ENCODE measurements at regions not wholly inside any gene's neighbourhood (a gene's known extent, or its start where the extent isn't known, plus 50 kb on each side); places are given as distances from the start of the nearest gene placed in this dataset.

- no peak for TF ChIP-seq NPAS2 (CRISPR knock-in tag; IDR thresholded peaks at IDR 0.05; ENCODE audit: borderline replicate concordance)
- TF ChIP-seq NFATC3 (CRISPR knock-in tag; IDR thresholded peaks at IDR 0.05), result no peak
- peak; percentile 33; the same call in 1 of the 2 replicates for TF ChIP-seq SMAD3 (CRISPR knock-in tag; IDR thresholded peaks at IDR 0.05)
- TF ChIP-seq HOXA9 (CRISPR knock-in tag; IDR thresholded peaks at IDR 0.05; ENCODE audit: borderline replicate concordance), result no peak
- TF ChIP-seq ZNF441 (CRISPR knock-in tag; IDR thresholded peaks at IDR 0.05; ENCODE audit: borderline replicate concordance), result 0 out of 2 replicates have a peak, but pooled peaks have one; percentile 45
- TF ChIP-seq MED13 (CRISPR knock-in tag; IDR thresholded peaks at IDR 0.05), result no peak
- no peak for TF ChIP-seq SRSF9 (IDR thresholded peaks at IDR 0.05; ENCODE audit: borderline replicate concordance, insufficient read depth, low read depth, low read length, poor library complexity, severe bottlenecking)
- no peak for TF ChIP-seq ERF (CRISPR knock-in tag; IDR thresholded peaks at IDR 0.05)
- TF ChIP-seq GZF1 (CRISPR knock-in tag; IDR thresholded peaks at IDR 0.05), result no peak
- no peak for TF ChIP-seq PREB (CRISPR knock-in tag; IDR thresholded peaks at IDR 0.05)
- no peak for TF ChIP-seq ZNF687 (CRISPR knock-in tag; IDR thresholded peaks at IDR 0.05)
- TF ChIP-seq MYPOP (CRISPR knock-in tag; IDR thresholded peaks at IDR 0.05), result peak; percentile 67; the same call in 1 of the 2 replicates
- no peak for TF ChIP-seq ZBTB39 (CRISPR knock-in tag; IDR thresholded peaks at IDR 0.05)
- TF ChIP-seq ZNF589 (CRISPR knock-in tag; conservative IDR thresholded peaks at IDR 0.05), result no peak
- no peak for TF ChIP-seq ZBTB38 (CRISPR knock-in tag; IDR thresholded peaks at IDR 0.05)
- TF ChIP-seq ZNF24 (IDR thresholded peaks at IDR 0.05), result no peak
- TF ChIP-seq BCL3 (CRISPR knock-in tag; IDR thresholded peaks at IDR 0.05), result no peak
- no peak for TF ChIP-seq THYN1 (CRISPR knock-in tag; IDR thresholded peaks at IDR 0.05; ENCODE audit: borderline replicate concordance, low read depth)
- TF ChIP-seq NFRKB (IDR thresholded peaks at IDR 0.05), result no peak
- TF ChIP-seq ZNF331 (CRISPR knock-in tag; IDR thresholded peaks at IDR 0.05), result no peak
Measured at GRCh38 chr17:64728041-64728695, 66.1 kb upstream of the SMURF2 start (continued).

All from HepG2 (cell line).